Panc1 (cell line): ENCODE measurements at regions not wholly inside any gene's neighbourhood (a gene's known extent, or its start where the extent isn't known, plus 50 kb on each side); places are given as distances from the start of the nearest gene placed in this dataset.

ENCODE experiments used
- ATAC-seq: fragments of 200-7000 bp; cut with Tn5 transposase; 2 replicates; pipeline ENCODE4 v1.9.1; 2020; ENCODE audit warnings: mild to moderate bottlenecking, moderate library complexity
- BruUV-seq: library from RNA; stranded (reverse); fragments of 400-500 nt; replicated peaks from 2 replicates; lab custom pipeline; 2021; lab: Mats Ljungman, UMichigan
- CTCF ChIA-PET: fragments of 300-600 bp; sonication (Branson Sonifier 250); formaldehyde crosslinking; loops from one replicate; lab custom pipeline; 2022; ENCODE audit warnings: antibody characterized with exemption; lab: Charles Lee
- POLR2A ChIA-PET: fragments of 300-600 bp; sonication (Branson Sonifier 250); formaldehyde crosslinking; loops from one replicate; lab custom pipeline; 2022; ENCODE audit warnings: antibody characterized with exemption; lab: Charles Lee
- DNase-seq: peaks from one replicate; pipeline ENCODE4 v3.0.0-alpha.2; 2010; ENCODE audit warnings: low read depth, low spot score
- H3K27ac ChIP-seq: 2 replicates; pipeline ENCODE4 v1.5.1; 2011; ENCODE audit warnings: mild to moderate bottlenecking, low read length, inconsistent platforms
- H3K27me3 ChIP-seq: fragments of 200-500 bp; sonication (Bioruptor generic); 2 replicates; pipeline ENCODE4 v1.6.0; 2014; ENCODE audit warnings: low read length, inconsistent platforms; ENCODE audit not compliant: control insufficient read depth, insufficient read depth
- H3K36me3 ChIP-seq: fragments of 200-500 bp; sonication (Bioruptor generic); 2 replicates; pipeline ENCODE4 v1.5.1; 2014; ENCODE audit warnings: inconsistent platforms, mild to moderate bottlenecking, low read length, moderate library complexity; ENCODE audit not compliant: control insufficient read depth, insufficient read depth
- H3K4me1 ChIP-seq: 2 replicates; pipeline ENCODE4 v1.5.1; 2011; ENCODE audit warnings: inconsistent platforms, mild to moderate bottlenecking, low read length, moderate library complexity; ENCODE audit not compliant: control insufficient read depth, insufficient read depth
- H3K4me3 ChIP-seq, 2 experiments: 2 replicates each; pipeline ENCODE4 v1.5.1; 2011 to 2012; ENCODE audit warnings: low read depth in 2 of 2, low read length in 2 of 2, mild to moderate bottlenecking in 2 of 2, inconsistent platforms in 1 of 2, moderate library complexity in 1 of 2
- H3K9me3 ChIP-seq: fragments of 200-500 bp; sonication (Bioruptor generic); 2 replicates; pipeline ENCODE4 v1.5.1; 2014; ENCODE audit warnings: low read depth, mild to moderate bottlenecking, inconsistent platforms, low read length, moderate library complexity; ENCODE audit not compliant: control insufficient read depth, insufficient read depth
- POLR2AphosphoS5 ChIP-seq: IDR thresholded peaks from 2 replicates; pipeline ENCODE4 v1.6.1; 2012; ENCODE audit warnings: mild to moderate bottlenecking, low read depth, low read length, moderate library complexity
- SIN3A ChIP-seq: IDR thresholded peaks from 2 replicates; pipeline ENCODE4 v1.6.1; 2012; ENCODE audit warnings: low read depth, mild to moderate bottlenecking, low read length, moderate library complexity, borderline replicate concordance; ENCODE audit not compliant: insufficient read depth
- TCF7L2 ChIP-seq: IDR thresholded peaks from 2 replicates; pipeline ENCODE4 v1.6.1; 2011; ENCODE audit warnings: mild to moderate bottlenecking, low read depth, low read length, inconsistent platforms
- in situ Hi-C: cut with HindIII; loops from 2 replicates; pipeline ENCODE4 v1.10.0; 2016; ENCODE audit warnings: low sequenced_read_pairs, low pct_unique_long_range_greater_than_20kb
- intact Hi-C: fragments of 100-400 bp; cut with micrococcal nuclease; formaldehyde crosslinking; loops from one replicate; pipeline ENCODE4 v1.10.0; 2022; ENCODE audit not compliant: unreplicated experiment
- TF ChIP-seq, protein P1 (sequence below): fragments of 450-650 bp; IDR thresholded peaks from 2 replicates; pipeline ENCODE4 v1.5.1; 2017; ENCODE audit warnings: mild to moderate bottlenecking
- TF ChIP-seq, protein P2 (sequence below), 2 experiments: IDR thresholded peaks; 2 replicates each; pipeline ENCODE4 v1.6.1; 2011 to 2012; ENCODE audit warnings: low read depth in 2 of 2, control low read depth in 1 of 2, low read length in 1 of 2, mild to moderate bottlenecking in 1 of 2, moderate library complexity in 1 of 2; ENCODE audit not compliant: insufficient read depth in 1 of 2

DNA sequence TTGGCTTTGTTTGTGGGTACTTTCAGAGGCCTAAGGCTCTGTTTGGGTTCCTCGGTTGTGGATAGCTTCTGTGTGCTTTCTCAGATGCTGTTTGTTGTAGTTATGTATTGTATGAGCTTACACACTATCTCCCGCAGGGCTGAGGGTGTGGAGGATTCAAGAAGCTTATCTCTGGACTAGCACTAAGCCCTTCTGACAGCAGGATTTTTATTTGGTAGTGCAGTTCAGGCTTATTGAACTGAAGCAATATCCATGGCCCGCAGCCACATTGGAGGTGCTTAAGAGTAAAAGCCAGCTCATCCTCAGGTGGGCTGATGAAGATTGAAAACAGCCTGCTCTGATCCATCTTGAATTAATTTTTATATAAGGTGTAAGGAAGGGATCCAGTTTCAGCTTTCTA, 128.2 kb downstream of the RASGEF1B start:
- BruUV-seq = no TSS peak
- intact Hi-C loops = no loop called here
- no peak for ATAC-seq
- no peak for DNase-seq
- H3K27me3 ChIP-seq = no peaks in the 10 kb centered on the region
- H3K36me3 ChIP-seq = no peaks in the 10 kb centered on the region
- H3K9me3 ChIP-seq = no peaks in the 10 kb centered on the region
- H3K4me1 ChIP-seq = no peaks in the 10 kb centered on the region
- ChIA-PET CTCF (no interaction called here), POLR2A (no interaction called here)
- in situ Hi-C loops = no loop called here
- H3K27ac ChIP-seq = no peak overlapping the region
- no peak for TF ChIP-seq SIN3A
- TF ChIP-seq TCF7L2 = no peak
- TF ChIP-seq, protein P1, sequence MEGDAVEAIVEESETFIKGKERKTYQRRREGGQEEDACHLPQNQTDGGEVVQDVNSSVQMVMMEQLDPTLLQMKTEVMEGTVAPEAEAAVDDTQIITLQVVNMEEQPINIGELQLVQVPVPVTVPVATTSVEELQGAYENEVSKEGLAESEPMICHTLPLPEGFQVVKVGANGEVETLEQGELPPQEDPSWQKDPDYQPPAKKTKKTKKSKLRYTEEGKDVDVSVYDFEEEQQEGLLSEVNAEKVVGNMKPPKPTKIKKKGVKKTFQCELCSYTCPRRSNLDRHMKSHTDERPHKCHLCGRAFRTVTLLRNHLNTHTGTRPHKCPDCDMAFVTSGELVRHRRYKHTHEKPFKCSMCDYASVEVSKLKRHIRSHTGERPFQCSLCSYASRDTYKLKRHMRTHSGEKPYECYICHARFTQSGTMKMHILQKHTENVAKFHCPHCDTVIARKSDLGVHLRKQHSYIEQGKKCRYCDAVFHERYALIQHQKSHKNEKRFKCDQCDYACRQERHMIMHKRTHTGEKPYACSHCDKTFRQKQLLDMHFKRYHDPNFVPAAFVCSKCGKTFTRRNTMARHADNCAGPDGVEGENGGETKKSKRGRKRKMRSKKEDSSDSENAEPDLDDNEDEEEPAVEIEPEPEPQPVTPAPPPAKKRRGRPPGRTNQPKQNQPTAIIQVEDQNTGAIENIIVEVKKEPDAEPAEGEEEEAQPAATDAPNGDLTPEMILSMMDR = no peak
- TF ChIP-seq, protein P2, sequence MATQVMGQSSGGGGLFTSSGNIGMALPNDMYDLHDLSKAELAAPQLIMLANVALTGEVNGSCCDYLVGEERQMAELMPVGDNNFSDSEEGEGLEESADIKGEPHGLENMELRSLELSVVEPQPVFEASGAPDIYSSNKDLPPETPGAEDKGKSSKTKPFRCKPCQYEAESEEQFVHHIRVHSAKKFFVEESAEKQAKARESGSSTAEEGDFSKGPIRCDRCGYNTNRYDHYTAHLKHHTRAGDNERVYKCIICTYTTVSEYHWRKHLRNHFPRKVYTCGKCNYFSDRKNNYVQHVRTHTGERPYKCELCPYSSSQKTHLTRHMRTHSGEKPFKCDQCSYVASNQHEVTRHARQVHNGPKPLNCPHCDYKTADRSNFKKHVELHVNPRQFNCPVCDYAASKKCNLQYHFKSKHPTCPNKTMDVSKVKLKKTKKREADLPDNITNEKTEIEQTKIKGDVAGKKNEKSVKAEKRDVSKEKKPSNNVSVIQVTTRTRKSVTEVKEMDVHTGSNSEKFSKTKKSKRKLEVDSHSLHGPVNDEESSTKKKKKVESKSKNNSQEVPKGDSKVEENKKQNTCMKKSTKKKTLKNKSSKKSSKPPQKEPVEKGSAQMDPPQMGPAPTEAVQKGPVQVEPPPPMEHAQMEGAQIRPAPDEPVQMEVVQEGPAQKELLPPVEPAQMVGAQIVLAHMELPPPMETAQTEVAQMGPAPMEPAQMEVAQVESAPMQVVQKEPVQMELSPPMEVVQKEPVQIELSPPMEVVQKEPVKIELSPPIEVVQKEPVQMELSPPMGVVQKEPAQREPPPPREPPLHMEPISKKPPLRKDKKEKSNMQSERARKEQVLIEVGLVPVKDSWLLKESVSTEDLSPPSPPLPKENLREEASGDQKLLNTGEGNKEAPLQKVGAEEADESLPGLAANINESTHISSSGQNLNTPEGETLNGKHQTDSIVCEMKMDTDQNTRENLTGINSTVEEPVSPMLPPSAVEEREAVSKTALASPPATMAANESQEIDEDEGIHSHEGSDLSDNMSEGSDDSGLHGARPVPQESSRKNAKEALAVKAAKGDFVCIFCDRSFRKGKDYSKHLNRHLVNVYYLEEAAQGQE (IDR thresholded peaks at IDR 0.05; ENCODE audit: insufficient read depth in 1 of 2, low read depth in 2 of 2, low read length in 1 of 2) = no peak
- no peak for TF ChIP-seq POLR2AphosphoS5
- H3K4me3 ChIP-seq = no peak overlapping the region

DNA sequence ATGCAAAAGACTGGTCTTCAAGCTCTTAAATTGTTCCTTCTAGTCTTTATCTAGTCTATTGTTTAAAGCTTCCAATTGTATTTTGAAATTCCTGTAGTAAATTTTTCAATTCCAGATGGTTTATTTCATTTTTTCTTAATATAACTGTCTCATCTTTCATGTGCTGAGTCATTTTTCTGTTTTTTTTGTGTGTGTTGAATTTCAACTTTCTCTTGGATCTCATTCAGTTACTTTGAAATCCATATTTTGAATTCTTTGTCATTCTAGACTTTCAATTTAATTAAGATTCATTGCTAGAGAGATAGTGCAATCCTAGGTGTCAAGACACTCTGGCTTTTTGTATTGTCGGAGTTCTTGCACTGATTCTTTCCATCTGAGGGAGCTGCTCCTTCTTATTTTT, 128.0 kb upstream of the PRKG2 start:
- BruUV-seq = no TSS peak

More for the DNA sequence above, 128.0 kb upstream of the PRKG2 start:
- Histone ChIP-seq H3K9me3 (no peaks in the 10 kb centered on the region), H3K36me3 (no peaks in the 10 kb centered on the region), H3K27ac (no peak overlapping the region), H3K4me1 (no peaks in the 10 kb centered on the region), H3K4me3 (no peak overlapping the region), H3K27me3 (no peaks in the 10 kb centered on the region)
- TF ChIP-seq, protein P1 = no peak
- TF ChIP-seq SIN3A = no peak
- no peak for TF ChIP-seq TCF7L2
- TF ChIP-seq, protein P2 (IDR thresholded peaks at IDR 0.05; ENCODE audit: insufficient read depth in 1 of 2, low read depth in 2 of 2, low read length in 1 of 2) = no peak
- TF ChIP-seq POLR2AphosphoS5 = no peak
- intact Hi-C loops (no loop called here), in situ Hi-C loops (no loop called here)
- ChIA-PET CTCF (no interaction called here), POLR2A (no interaction called here)
- DNase-seq (no peak), ATAC-seq (no peak)
